Limb (tissue), 2 donors: ENCODE measurements at regions not wholly inside any gene's neighbourhood (a gene's known extent, or its start where the extent isn't known, plus 50 kb on each side); places are given as distances from the start of the nearest gene placed in this dataset.
"Not testable (repeated sequence)": the region's sequence is repeated elsewhere in the genome, so short reads cannot be mapped to it uniquely, and the experiment has no call there.

Experiments used
- DNase-seq, 2 donors: peaks; one replicate each; pipeline ENCODE4 v3.0.0-alpha.2; 2016; ENCODE audit errors: extremely low spot score in 2 of 2

- DNase-seq: no peak
Observed at GRCh38 chr5:7209658-7210057, 186.3 kb upstream of the ADCY2 start.

GRCh38 chr5:7210549-7210948 is 185.4 kb upstream of the ADCY2 start:
- no peak for DNase-seq

GRCh38 chr5:7213525-7213924 is 182.4 kb upstream of the ADCY2 start:
- DNase-seq: no peak

- DNase-seq: no peak
Observed at GRCh38 chr5:7214906-7215416, 181.0 kb upstream of the ADCY2 start.

- DNase-seq: no peak
Observed at GRCh38 chr5:7218141-7218540, 177.8 kb upstream of the ADCY2 start.

GRCh38 chr5:7220156-7220555 is 175.8 kb upstream of the ADCY2 start:
- no peak for DNase-seq

GRCh38 chr5:7221041-7221440 is 174.9 kb upstream of the ADCY2 start:
- no peak for DNase-seq

GRCh38 chr5:7225826-7226225 is 170.1 kb upstream of the ADCY2 start:
- DNase-seq: no peak

- peak in 1 of 2 donors; percentile 15 for DNase-seq
Observed at GRCh38 chr5:7242118-7242710, 153.7 kb upstream of the ADCY2 start.

GRCh38 chr5:7244208-7244607 is 151.7 kb upstream of the ADCY2 start:
- no peak for DNase-seq

GRCh38 chr5:7245121-7245651 is 150.8 kb upstream of the ADCY2 start:
- DNase-seq: no peak

- DNase-seq: no peak
Observed at GRCh38 chr5:7246287-7246686, 149.7 kb upstream of the ADCY2 start.

GRCh38 chr5:7250004-7250403 is 145.9 kb upstream of the ADCY2 start:
- no peak for DNase-seq

- DNase-seq: no peak
Observed at GRCh38 chr5:7250611-7251010, 145.3 kb upstream of the ADCY2 start.

- DNase-seq: no peak
Observed at GRCh38 chr5:7251132-7251531, 144.8 kb upstream of the ADCY2 start.

- DNase-seq: peak in 1 of 2 donors; percentile 20
Observed at GRCh38 chr5:7261049-7261448, 134.9 kb upstream of the ADCY2 start.

GRCh38 chr5:7261900-7262299 is 134.0 kb upstream of the ADCY2 start:
- no peak for DNase-seq

GRCh38 chr5:7263398-7264015 is 132.4 kb upstream of the ADCY2 start:
- DNase-seq: not testable (repeated sequence)

- DNase-seq: not testable (repeated sequence)
Observed at GRCh38 chr5:7265776-7266175, 130.2 kb upstream of the ADCY2 start.

GRCh38 chr5:7268722-7269121 is 127.2 kb upstream of the ADCY2 start:
- not testable (repeated sequence) for DNase-seq

GRCh38 chr5:7269591-7270274 is 126.2 kb upstream of the ADCY2 start:
- no peak for DNase-seq

- DNase-seq: no peak
Observed at GRCh38 chr5:7271435-7272084, 124.4 kb upstream of the ADCY2 start.
